DMS79 treated with DMSO at 0.1 percent for 48 hours (cell line): ENCODE measurements at regions not wholly inside any gene's neighbourhood (a gene's known extent, or its start where the extent isn't known, plus 50 kb on each side); places are given as distances from the start of the nearest gene placed in this dataset.

Experiments used
- DNase-seq: peaks from one replicate; lab custom pipeline; 2025; lab: John Stamatoyannopoulos, UW

- DNase-seq, result no peak
Measured at GRCh38 chr2:206845877-206846276, 80.5 kb downstream of the FASTKD2 start.

- DNase-seq, result no peak
Measured at GRCh38 chr2:206846331-206846730, 80.9 kb downstream of the FASTKD2 start.

GRCh38 chr2:206846981-206847834 lies 81.8 kb downstream of the FASTKD2 start:
- DNase-seq, result no peak

GRCh38 chr2:206850369-206850768 lies 85.0 kb downstream of the FASTKD2 start:
- DNase-seq, result no peak

- no peak for DNase-seq
Measured at GRCh38 chr2:206851521-206851920, 86.1 kb downstream of the FASTKD2 start.

- DNase-seq, result no peak
Measured at GRCh38 chr2:206853915-206854314, 85.4 kb upstream of the CPO start.

GRCh38 chr2:206855585-206856433 lies 83.5 kb upstream of the CPO start:
- no peak for DNase-seq

- no peak for DNase-seq
Measured at GRCh38 chr2:206856513-206856912, 82.8 kb upstream of the CPO start.

GRCh38 chr2:206858687-206859329 lies 80.5 kb upstream of the CPO start:
- DNase-seq, result no peak

GRCh38 chr2:206859330-206859739 lies 80.0 kb upstream of the CPO start:
- DNase-seq, result no peak

- DNase-seq, result no peak
Measured at GRCh38 chr2:206863196-206863595, 76.1 kb upstream of the CPO start.

GRCh38 chr2:206863716-206864115 lies 75.6 kb upstream of the CPO start:
- DNase-seq, result no peak

- DNase-seq, result peak; percentile 24
Measured at GRCh38 chr2:206867006-206867405, 72.3 kb upstream of the CPO start.

GRCh38 chr2:206869824-206870495 lies 69.4 kb upstream of the CPO start:
- no peak for DNase-seq

GRCh38 chr2:206873423-206873822 lies 65.9 kb upstream of the CPO start:
- peak; percentile 79 for DNase-seq

GRCh38 chr2:206875701-206876100 lies 63.6 kb upstream of the CPO start:
- DNase-seq, result peak; percentile 21

- peak; percentile 39 for DNase-seq
Measured at GRCh38 chr2:206876216-206876860, 63.0 kb upstream of the CPO start.

- DNase-seq, result peak; percentile 93
Measured at GRCh38 chr2:206881708-206882410, 57.5 kb upstream of the CPO start.

GRCh38 chr2:206886696-206887095 lies 52.6 kb upstream of the CPO start:
- no peak for DNase-seq

- DNase-seq, result no peak
Measured at GRCh38 chr2:206887745-206888144, 51.6 kb upstream of the CPO start.
